SK-N-MC (cell line): ENCODE measurements at regions not wholly inside any gene's neighbourhood (a gene's known extent, or its start where the extent isn't known, plus 50 kb on each side); places are given as distances from the start of the nearest gene placed in this dataset.

Experiments
- EZH2 ChIP-seq: fragments of 200-600 bp; sonication (generic); IDR thresholded peaks from one replicate; pipeline ENCODE4 v1.6.1; 2017; ENCODE audit warnings: antibody characterized with exemption
- FOXP2 ChIP-seq: optimal IDR thresholded peaks from 2 replicates; pipeline ENCODE3; 2011; ENCODE audit warnings: mild to moderate bottlenecking, moderate library complexity; ENCODE audit not compliant: insufficient read depth; ENCODE audit errors: extremely low read length, control extremely low read depth
- POLR2AphosphoS5 ChIP-seq: IDR thresholded peaks from 2 replicates; pipeline ENCODE4 v1.6.1; 2012; ENCODE audit warnings: mild to moderate bottlenecking, low read depth, low read length, borderline replicate concordance

DNA sequence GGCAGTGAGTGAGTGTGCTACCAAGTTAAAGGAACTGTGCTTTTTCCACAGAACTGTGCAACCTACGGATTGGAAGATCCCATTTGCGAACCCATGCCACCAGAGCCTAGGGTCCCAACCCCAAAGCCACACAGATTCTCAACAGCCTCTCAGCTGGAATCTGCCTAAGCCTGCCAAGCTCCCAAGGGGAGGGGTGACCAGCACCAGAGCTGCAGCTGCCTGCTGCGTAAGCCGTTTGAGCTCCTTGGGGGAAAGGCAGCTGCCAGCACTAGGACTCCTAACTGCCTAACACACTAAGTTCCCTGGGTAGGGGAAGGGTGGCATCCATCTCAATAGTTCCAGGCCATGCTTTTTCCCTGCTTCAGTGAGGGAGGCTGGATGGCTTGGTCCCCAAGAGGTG lies 738.1 kb upstream of the PRKX start:
- TF ChIP-seq POLR2AphosphoS5 (no peak), EZH2 (no peak), FOXP2 (no peak)
